ENCODE measurements at regions not wholly inside any gene's neighbourhood (a gene's known extent, or its start where the extent isn't known, plus 50 kb on each side); places are given as distances from the start of the nearest gene placed in this dataset.

- Histone ChIP-seq H3K27ac (no peak overlapping the region), H3K4me1 (no peaks in the 10 kb centered on the region), H3K9me3 (peaks cover 0 to 6% (median 0%) of the 10 kb centered on the region in 8 donors), H3K4me3 (no peak overlapping the region), H3K36me3 (no peaks in the 10 kb centered on the region), H3K27me3 (replicated peaks in 1 of 7) (peaks cover 0 to 62% (median 4%) of the 10 kb centered on the region in 7 donors)
- 60 to 77% (median 70%) methylated on average over 3 of the region's 3 CpGs for WGBS, 5 donors
- no peak for DNase-seq
- intact Hi-C loops (cut with DNase I; ENCODE audit: low total_unique reads), result no loop called here
- TF ChIP-seq, protein P1, sequence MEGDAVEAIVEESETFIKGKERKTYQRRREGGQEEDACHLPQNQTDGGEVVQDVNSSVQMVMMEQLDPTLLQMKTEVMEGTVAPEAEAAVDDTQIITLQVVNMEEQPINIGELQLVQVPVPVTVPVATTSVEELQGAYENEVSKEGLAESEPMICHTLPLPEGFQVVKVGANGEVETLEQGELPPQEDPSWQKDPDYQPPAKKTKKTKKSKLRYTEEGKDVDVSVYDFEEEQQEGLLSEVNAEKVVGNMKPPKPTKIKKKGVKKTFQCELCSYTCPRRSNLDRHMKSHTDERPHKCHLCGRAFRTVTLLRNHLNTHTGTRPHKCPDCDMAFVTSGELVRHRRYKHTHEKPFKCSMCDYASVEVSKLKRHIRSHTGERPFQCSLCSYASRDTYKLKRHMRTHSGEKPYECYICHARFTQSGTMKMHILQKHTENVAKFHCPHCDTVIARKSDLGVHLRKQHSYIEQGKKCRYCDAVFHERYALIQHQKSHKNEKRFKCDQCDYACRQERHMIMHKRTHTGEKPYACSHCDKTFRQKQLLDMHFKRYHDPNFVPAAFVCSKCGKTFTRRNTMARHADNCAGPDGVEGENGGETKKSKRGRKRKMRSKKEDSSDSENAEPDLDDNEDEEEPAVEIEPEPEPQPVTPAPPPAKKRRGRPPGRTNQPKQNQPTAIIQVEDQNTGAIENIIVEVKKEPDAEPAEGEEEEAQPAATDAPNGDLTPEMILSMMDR (IDR thresholded peaks at IDR 0.05 in 8 of 11, conservative IDR thresholded peaks at IDR 0.05 in 3 of 11), result no peak
- no peak for TF ChIP-seq POLR2AphosphoS5 (IDR thresholded peaks at IDR 0.05)
Observed at GRCh38 chr20:57025261-57025660, 241.2 kb downstream of the BMP7 start.

GRCh38 chr20:57025666-57026224, 240.7 kb downstream of the BMP7 start:
- Histone ChIP-seq H3K36me3 (no peaks in the 10 kb centered on the region), H3K4me1 (no peaks in the 10 kb centered on the region), H3K9me3 (peaks cover 0 to 6% (median 0%) of the 10 kb centered on the region in 8 donors), H3K27me3 (replicated peaks in 1 of 7) (peaks cover 0 to 62% (median 0%) of the 10 kb centered on the region in 7 donors), H3K4me3 (no peak overlapping the region), H3K27ac (no peak overlapping the region)
- DNase-seq, result no peak
- 64 to 73% (median 71%) methylated on average over 4 of the region's 4 CpGs for WGBS, 5 donors
- intact Hi-C loops (cut with DNase I; ENCODE audit: low total_unique reads), result no loop called here
- TF ChIP-seq POLR2A (IDR thresholded peaks at IDR 0.05) (no peak), POLR2AphosphoS5 (IDR thresholded peaks at IDR 0.05) (no peak)
- TF ChIP-seq, protein P1 (IDR thresholded peaks at IDR 0.05 in 8 of 11, conservative IDR thresholded peaks at IDR 0.05 in 3 of 11), result no peak

DNA sequence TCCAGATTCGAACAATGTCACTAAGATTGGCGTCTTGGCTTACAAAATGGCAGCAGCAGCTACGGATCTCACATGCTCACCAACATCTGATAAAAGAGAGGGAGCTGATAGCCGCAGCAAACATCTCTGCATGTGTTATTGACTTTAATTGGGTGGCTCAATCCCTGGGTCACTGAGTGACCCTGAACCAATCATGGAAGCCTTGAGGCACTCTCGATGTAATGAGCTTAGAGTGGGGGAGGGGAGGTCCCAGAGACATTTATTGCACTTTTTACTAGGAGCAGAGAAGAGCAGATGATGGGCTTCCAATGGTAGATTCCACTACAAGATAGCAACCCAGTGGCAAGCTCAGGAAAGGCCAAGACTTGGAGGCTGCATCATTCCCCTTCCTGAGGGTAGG, 238.7 kb downstream of the BMP7 start:
- no peak overlapping the region for H3K4me3 ChIP-seq
- no peaks in the 10 kb centered on the region for H3K4me1 ChIP-seq
- WGBS, 5 donors, result 76 to 89% (median 80%) methylated on average over 5 of the region's 5 CpGs
- H3K36me3 ChIP-seq, result no peaks in the 10 kb centered on the region
- no peak for DNase-seq
- no peak overlapping the region for H3K27ac ChIP-seq
- TF ChIP-seq POLR2AphosphoS5 (IDR thresholded peaks at IDR 0.05) (no peak), POLR2A (IDR thresholded peaks at IDR 0.05) (no peak)
- TF ChIP-seq, protein P1 (IDR thresholded peaks at IDR 0.05 in 8 of 11, conservative IDR thresholded peaks at IDR 0.05 in 3 of 11), result no peak
- peaks cover 0 to 6% (median 0%) of the 10 kb centered on the region in 8 donors for H3K9me3 ChIP-seq
- intact Hi-C loops (cut with DNase I; ENCODE audit: low total_unique reads), result no loop called here
- H3K27me3 ChIP-seq (replicated peaks in 1 of 7), result peaks cover 0 to 52% (median 0%) of the 10 kb centered on the region in 7 donors

- Histone ChIP-seq H3K27ac (no peak overlapping the region), H3K4me3 (no peak overlapping the region)
Observed at GRCh38 chr20:57030611-57031600, 235.5 kb downstream of the BMP7 start.

More at GRCh38 chr20:57030611-57031600, 235.5 kb downstream of the BMP7 start:
- WGBS, 5 donors, result 51 to 57% (median 55%) methylated on average over 14 of the region's 14 CpGs
- Histone ChIP-seq H3K36me3 (no peaks in the 10 kb centered on the region), H3K27me3 (replicated peaks in 1 of 7) (peaks cover 0 to 68% (median 0%) of the 10 kb centered on the region in 7 donors), H3K9me3 (peaks cover 0 to 14% (median 7%) of the 10 kb centered on the region in 8 donors), H3K4me1 (no peaks in the 10 kb centered on the region)
- DNase-seq, result no peak
- intact Hi-C loops (cut with DNase I; ENCODE audit: low total_unique reads), result no loop called here
- TF ChIP-seq POLR2AphosphoS5 (IDR thresholded peaks at IDR 0.05) (no peak), POLR2A (IDR thresholded peaks at IDR 0.05) (no peak)
- TF ChIP-seq, protein P1 (IDR thresholded peaks at IDR 0.05 in 8 of 11, conservative IDR thresholded peaks at IDR 0.05 in 3 of 11), result no peak
